Common myeloid progenitor, CD34-positive (primary cell): ENCODE measurements at regions not wholly inside any gene's neighbourhood (a gene's known extent, or its start where the extent isn't known, plus 50 kb on each side); places are given as distances from the start of the nearest gene placed in this dataset.

Experiments used
- CTCF ChIA-PET: fragments of 350-600 bp; sonication (Branson Sonifier 250); formaldehyde crosslinking; loops from one replicate; lab custom pipeline; 2021; ENCODE audit warnings: antibody characterized with exemption; lab: Charles Lee
- POLR2A ChIA-PET: fragments of 350-600 bp; sonication (Branson Sonifier 250); formaldehyde crosslinking; loops from one replicate; lab custom pipeline; 2021; ENCODE audit warnings: antibody characterized with exemption; lab: Charles Lee
- DNase-seq, 3 donors: peaks; one replicate each; pipeline versions ENCODE4 v3.0.0 to v3.0.0-alpha.2; 2013
- H3K27ac ChIP-seq, 2 experiments: 1 replicate in 1 of 2; 2 replicates in 1 of 2; pipeline ENCODE4 v1.7.0; 2013; ENCODE audit warnings: inconsistent platforms in 2 of 2, low read length in 2 of 2, mild to moderate bottlenecking in 2 of 2, low read depth in 1 of 2, moderate library complexity in 1 of 2; ENCODE audit not compliant: severe bottlenecking in 2 of 2, insufficient read depth in 1 of 2, poor library complexity in 1 of 2
- H3K27me3 ChIP-seq, 5 experiments: replicated peaks in 2 of 5; 1 replicate in 3 of 5; 2 replicates in 2 of 5; pipeline versions ENCODE4 v1.6.1 to v1.7.0; 2013; ENCODE audit warnings: low read length in 4 of 5, mild to moderate bottlenecking in 2 of 5, moderate library complexity in 2 of 5, inconsistent platforms in 1 of 5; ENCODE audit not compliant: insufficient read depth in 5 of 5, control insufficient read depth in 4 of 5
- H3K36me3 ChIP-seq, 4 experiments: 1 replicate in 2 of 4; 2 replicates in 2 of 4; pipeline versions ENCODE4 v1.6.1 to v1.7.0; 2013; ENCODE audit warnings: low read length in 3 of 4, control low read depth in 1 of 4, mild to moderate bottlenecking in 1 of 4; ENCODE audit not compliant: control insufficient read depth in 4 of 4, insufficient read depth in 4 of 4
- H3K4me1 ChIP-seq, 4 experiments: 1 replicate in 3 of 4; 2 replicates in 1 of 4; pipeline versions ENCODE4 v1.6.1 to v1.7.1; 2013; ENCODE audit warnings: low read length in 3 of 4, mild to moderate bottlenecking in 3 of 4, control low read depth in 1 of 4, inconsistent platforms in 1 of 4, moderate library complexity in 1 of 4; ENCODE audit not compliant: control insufficient read depth in 4 of 4, insufficient read depth in 4 of 4; ENCODE audit errors: control extremely low read depth in 1 of 4
- H3K4me3 ChIP-seq, 7 experiments: 1 replicate in 4 of 7; 2 replicates in 3 of 7; pipeline versions ENCODE4 v1.5.1 to v1.7.0; 2013; ENCODE audit warnings: mild to moderate bottlenecking in 7 of 7, low read length in 6 of 7, moderate library complexity in 6 of 7, inconsistent platforms in 2 of 7, low read depth in 2 of 7, control low read depth in 1 of 7; ENCODE audit not compliant: insufficient read depth in 4 of 7, control insufficient read depth in 1 of 7; ENCODE audit errors: extremely low read depth in 1 of 7
- H3K9me3 ChIP-seq, 5 experiments: 1 replicate in 4 of 5; 2 replicates in 1 of 5; pipeline versions ENCODE4 v1.6.1 to v1.7.1; 2013; ENCODE audit warnings: low read length in 4 of 5, mild to moderate bottlenecking in 2 of 5, inconsistent platforms in 1 of 5, low read depth in 1 of 5, moderate library complexity in 1 of 5; ENCODE audit not compliant: control insufficient read depth in 4 of 5, insufficient read depth in 2 of 5; ENCODE audit errors: control extremely low read depth in 1 of 5
- WGBS: methylation state at CpG from one replicate; pipeline ENCODE4 v1.1.5; 2013; ENCODE audit not compliant: insufficient coverage; 5-methylcytosine and 5-hydroxymethylcytosine counted together

- peak overlapping the region in 2 of 7 experiments; percentile 30 to 33 for H3K4me3 ChIP-seq
- CTCF ChIA-PET, result interaction anchor here (0.6 to 4.3 kb wide), 7 partner anchors 8 to 40 kb away, joined by 3 to 43 read pairs (median 6); no protein-coding TSS in a partner anchor
- WGBS, result 82% methylated on average over 10 of the region's 10 CpGs
These were observed 68.4 kb upstream of the PTGR2 start for GRCh38 chr14:73783107-73783727.

GRCh38 chr14:73782623-73783022, 68.4 kb upstream of the PNMA1 start:
- Histone ChIP-seq H3K27me3 (no peaks in the 10 kb centered on the region), H3K9me3 (no peaks in the 10 kb centered on the region), H3K36me3 (peaks cover 0 to 6% (median 3%) of the 10 kb centered on the region in 4 experiments), H3K4me3 (peak overlapping the region in 1 of 7 experiments; percentile 30), H3K4me1 (peaks cover 22 to 58% (median 41%) of the 10 kb centered on the region in 4 experiments), H3K27ac (peak overlapping the region in 1 of 2 experiments; percentile 22)
- WGBS, result 100% methylated on average over 2 of the region's 2 CpGs
- ChIA-PET POLR2A (no interaction called here), CTCF (interaction anchor here (1.1 kb wide), 1 partner anchor 19 kb away, joined by 3 read pairs; no protein-coding TSS in a partner anchor)
- DNase-seq, result no peak

More at GRCh38 chr14:73783107-73783727, 68.4 kb upstream of the PTGR2 start:
- POLR2A ChIA-PET, result interaction anchor here (1.1 to 1.8 kb wide), 2 partner anchors 11 to 24 kb away, joined by 3 to 8 read pairs; no protein-coding TSS in a partner anchor
- peaks cover 0 to 6% (median 3%) of the 10 kb centered on the region in 4 experiments for H3K36me3 ChIP-seq
- H3K4me1 ChIP-seq, result peaks cover 27 to 59% (median 44%) of the 10 kb centered on the region in 4 experiments
- H3K9me3 ChIP-seq, result no peaks in the 10 kb centered on the region
- no peaks in the 10 kb centered on the region for H3K27me3 ChIP-seq
- DNase-seq, result peak in 1 of 3 donors; percentile 39
- peak overlapping the region in 1 of 2 experiments; percentile 50 for H3K27ac ChIP-seq

GRCh38 chr14:73780896-73781295, 66.7 kb upstream of the PNMA1 start:
- Histone ChIP-seq H3K9me3 (no peaks in the 10 kb centered on the region), H3K36me3 (peaks cover 0 to 6% (median 3%) of the 10 kb centered on the region in 4 experiments), H3K27ac (no peak overlapping the region), H3K27me3 (no peaks in the 10 kb centered on the region), H3K4me1 (peaks cover 21 to 54% (median 39%) of the 10 kb centered on the region in 4 experiments), H3K4me3 (no peak overlapping the region)
- DNase-seq, result no peak
- 100% methylated on average over 1 of the region's 3 CpGs for WGBS
- POLR2A ChIA-PET, result interaction anchor here (0.7 to 0.9 kb wide), 2 partner anchors 9 to 20 kb away, joined by 3 to 4 read pairs; a partner anchor contains a TSS
- CTCF ChIA-PET, result interaction anchor here (1.2 to 1.3 kb wide), 2 partner anchors 14 to 23 kb away, joined by 3 to 5 read pairs; no protein-coding TSS in a partner anchor

- no peak overlapping the region for H3K4me3 ChIP-seq
- H3K4me1 ChIP-seq, result peaks cover 18 to 50% (median 34%) of the 10 kb centered on the region in 4 experiments
- WGBS, result 98% methylated on average over 4 of the region's 4 CpGs
- no peak for DNase-seq
- no peak overlapping the region for H3K27ac ChIP-seq
- peaks cover 0 to 6% (median 3%) of the 10 kb centered on the region in 4 experiments for H3K36me3 ChIP-seq
- H3K27me3 ChIP-seq, result no peaks in the 10 kb centered on the region
- no peaks in the 10 kb centered on the region for H3K9me3 ChIP-seq
- ChIA-PET CTCF (interaction anchor here (1.2 to 1.3 kb wide), 2 partner anchors 13 to 23 kb away, joined by 3 to 5 read pairs; no protein-coding TSS in a partner anchor), POLR2A (interaction anchor here (0.7 to 0.9 kb wide), 2 partner anchors 8 to 19 kb away, joined by 3 to 4 read pairs; a partner anchor contains a TSS)
These were observed 66.2 kb upstream of the PNMA1 start for GRCh38 chr14:73780391-73780790.

GRCh38 chr14:73778736-73779135, 64.6 kb upstream of the PNMA1 start:
- POLR2A ChIA-PET, result interaction anchor here (1.6 kb wide), 1 partner anchor 19 kb away, joined by 5 read pairs; a partner anchor contains a TSS
- 100% methylated on average over 1 of the region's 3 CpGs for WGBS
- CTCF ChIA-PET, result interaction anchor here (1.7 to 4.7 kb wide), 4 partner anchors 12 to 47 kb away, joined by 4 to 32 read pairs (median 10); no protein-coding TSS in a partner anchor

GRCh38 chr14:73777420-73777819, 63.2 kb upstream of the PNMA1 start:
- DNase-seq, result peak in 1 of 3 donors; percentile 55
- 77% methylated on average over 6 of the region's 7 CpGs for WGBS
- H3K4me1 ChIP-seq, result peaks cover 2 to 38% (median 21%) of the 10 kb centered on the region in 4 experiments

More at GRCh38 chr14:73778736-73779135, 64.6 kb upstream of the PNMA1 start:
- Histone ChIP-seq H3K4me3 (no peak overlapping the region), H3K4me1 (peaks cover 4 to 50% (median 30%) of the 10 kb centered on the region in 4 experiments), H3K9me3 (no peaks in the 10 kb centered on the region), H3K27me3 (no peaks in the 10 kb centered on the region), H3K27ac (no peak overlapping the region), H3K36me3 (peaks cover 0 to 9% (median 3%) of the 10 kb centered on the region in 4 experiments)
- no peak for DNase-seq

More at GRCh38 chr14:73777420-73777819, 63.2 kb upstream of the PNMA1 start:
- H3K36me3 ChIP-seq, result peaks cover 0 to 9% (median 2%) of the 10 kb centered on the region in 4 experiments
- no peaks in the 10 kb centered on the region for H3K27me3 ChIP-seq
- H3K4me3 ChIP-seq, result no peak overlapping the region
- no peak overlapping the region for H3K27ac ChIP-seq
- ChIA-PET POLR2A (interaction anchor here (1.0 to 1.6 kb wide), 2 partner anchors 17 to 19 kb away, joined by 5 read pairs; a partner anchor contains a TSS), CTCF (interaction anchor here (0.6 to 6.7 kb wide), 17 partner anchors 8 to 48 kb away, joined by 3 to 43 read pairs (median 5); a partner anchor contains a TSS)
- no peaks in the 10 kb centered on the region for H3K9me3 ChIP-seq
